Adrenal gland (tissue), 9 donors: ENCODE measurements at regions not wholly inside any gene's neighbourhood (a gene's known extent, or its start where the extent isn't known, plus 50 kb on each side); places are given as distances from the start of the nearest gene placed in this dataset.

ENCODE experiments used
- DNase-seq, 7 donors: peaks; one replicate each; pipeline ENCODE4 v3.0.0-alpha.2; 2019 to 2020
- H3K27ac ChIP-seq, 5 donors: fragments of 200-600 bp; sonication (generic) in 4 of 5; 1 replicate in 3 of 5; 2 replicates in 2 of 5; pipeline versions ENCODE4 v1.5.1 to v1.8.0; 2016 to 2020; ENCODE audit warnings: mild to moderate bottlenecking in 1 of 5
- H3K27me3 ChIP-seq: fragments of 200-600 bp; 2 replicates; pipeline ENCODE4 v1.8.0; 2021
- H3K36me3 ChIP-seq, 2 donors: fragments of 200-600 bp; replicated peaks in 1 of 2; 1 replicate in 1 of 2; 2 replicates in 1 of 2; pipeline versions ENCODE4 v1.5.1 to v1.8.0; 2018 to 2022
- H3K4me1 ChIP-seq, 2 donors: fragments of 200-600 bp; replicated peaks in 1 of 2; 1 replicate in 1 of 2; 2 replicates in 1 of 2; pipeline versions ENCODE4 v1.5.1 to v1.8.0; 2018 to 2021
- H3K4me3 ChIP-seq, 4 donors: fragments of 200-600 bp; sonication (generic) in 3 of 4; one replicate each; pipeline ENCODE4 v1.5.1; 2016 to 2018
- H3K9me3 ChIP-seq, 3 donors: fragments of 200-600 bp; sonication (generic) in 1 of 3; replicated peaks in 1 of 3; 1 replicate in 2 of 3; 2 replicates in 1 of 3; pipeline versions ENCODE4 v1.5.1 to v1.8.0; 2016 to 2021
- POLR2A ChIP-seq, 2 donors: fragments of 450-650 bp; IDR thresholded peaks; one replicate each; pipeline ENCODE4 v1.6.1; 2017; ENCODE audit warnings: antibody characterized with exemption in 2 of 2, mild to moderate bottlenecking in 2 of 2, moderate library complexity in 1 of 2
- WGBS, 4 donors: extraction: QIAGEN DNeasy Blood & Tissue Kit in 2 of 4; methylation state at CpG; one replicate each; pipeline versions ENCODE4 v1.1.5 to v1.1.7; 2013 to 2017; 5-methylcytosine and 5-hydroxymethylcytosine counted together
- intact Hi-C, 2 donors: fragments of 100-400 bp; cut with DNase I; formaldehyde crosslinking; loops; one replicate each; pipeline versions ENCODE4 v1.14.1 to v1.15.0; 2022 to 2023
- TF ChIP-seq, protein P1 (sequence below), 6 experiments: fragments of 450-650 bp in 4 of 6; fragments of 200-600 bp in 2 of 6; sonication (generic) in 1 of 6; IDR thresholded peaks; 1 replicate in 5 of 6; 2 replicates in 1 of 6; pipeline versions ENCODE4 v1.5.1 to v1.8.0; 2016 to 2021; ENCODE audit warnings: antibody characterized with exemption in 6 of 6, mild to moderate bottlenecking in 2 of 6, moderate library complexity in 1 of 6
- donor health status: healthy with polysubstance abuse.
- donor health status: Bipolar disorder and iron deficiency.
- donor health status: DM: yes; HTN: yes; CAD: no.
- donor health status: DM: no; HTN: no; CAD: no.
- donor health status: DM: no; HTN: no; CAD: no.

DNA sequence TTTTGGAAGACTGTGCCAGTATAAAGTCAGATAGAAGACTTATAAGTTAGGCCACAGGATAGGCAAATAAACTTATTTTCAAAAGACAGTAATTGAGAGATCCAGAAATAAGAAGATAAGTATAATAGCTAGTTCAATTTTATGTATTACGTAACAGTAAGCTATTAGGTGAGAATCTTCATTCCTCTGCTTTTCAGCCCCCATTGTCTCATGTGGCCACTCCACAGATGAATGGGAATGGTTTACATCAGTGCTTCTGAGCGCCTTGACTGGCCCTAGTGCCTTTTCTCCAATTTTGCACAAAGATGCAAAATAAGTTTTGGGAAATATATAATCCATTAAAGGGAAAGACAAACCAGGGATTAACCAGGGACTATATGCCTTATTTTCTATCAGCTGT is 550.5 kb downstream of the MMUT start:
- Histone ChIP-seq H3K27me3 (no peaks in the 10 kb centered on the region), H3K9me3 (no peaks in the 10 kb centered on the region), H3K27ac (no peak overlapping the region), H3K36me3 (no peaks in the 10 kb centered on the region), H3K4me1 (no peaks in the 10 kb centered on the region), H3K4me3 (no peak overlapping the region)
- DNase-seq = no peak
- WGBS, 4 donors = 66 to 81% (median 79%) methylated on average over 2 of the region's 2 CpGs
- TF ChIP-seq, protein P1, sequence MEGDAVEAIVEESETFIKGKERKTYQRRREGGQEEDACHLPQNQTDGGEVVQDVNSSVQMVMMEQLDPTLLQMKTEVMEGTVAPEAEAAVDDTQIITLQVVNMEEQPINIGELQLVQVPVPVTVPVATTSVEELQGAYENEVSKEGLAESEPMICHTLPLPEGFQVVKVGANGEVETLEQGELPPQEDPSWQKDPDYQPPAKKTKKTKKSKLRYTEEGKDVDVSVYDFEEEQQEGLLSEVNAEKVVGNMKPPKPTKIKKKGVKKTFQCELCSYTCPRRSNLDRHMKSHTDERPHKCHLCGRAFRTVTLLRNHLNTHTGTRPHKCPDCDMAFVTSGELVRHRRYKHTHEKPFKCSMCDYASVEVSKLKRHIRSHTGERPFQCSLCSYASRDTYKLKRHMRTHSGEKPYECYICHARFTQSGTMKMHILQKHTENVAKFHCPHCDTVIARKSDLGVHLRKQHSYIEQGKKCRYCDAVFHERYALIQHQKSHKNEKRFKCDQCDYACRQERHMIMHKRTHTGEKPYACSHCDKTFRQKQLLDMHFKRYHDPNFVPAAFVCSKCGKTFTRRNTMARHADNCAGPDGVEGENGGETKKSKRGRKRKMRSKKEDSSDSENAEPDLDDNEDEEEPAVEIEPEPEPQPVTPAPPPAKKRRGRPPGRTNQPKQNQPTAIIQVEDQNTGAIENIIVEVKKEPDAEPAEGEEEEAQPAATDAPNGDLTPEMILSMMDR (IDR thresholded peaks at IDR 0.05) = no peak
- intact Hi-C loops = no loop called here

DNA sequence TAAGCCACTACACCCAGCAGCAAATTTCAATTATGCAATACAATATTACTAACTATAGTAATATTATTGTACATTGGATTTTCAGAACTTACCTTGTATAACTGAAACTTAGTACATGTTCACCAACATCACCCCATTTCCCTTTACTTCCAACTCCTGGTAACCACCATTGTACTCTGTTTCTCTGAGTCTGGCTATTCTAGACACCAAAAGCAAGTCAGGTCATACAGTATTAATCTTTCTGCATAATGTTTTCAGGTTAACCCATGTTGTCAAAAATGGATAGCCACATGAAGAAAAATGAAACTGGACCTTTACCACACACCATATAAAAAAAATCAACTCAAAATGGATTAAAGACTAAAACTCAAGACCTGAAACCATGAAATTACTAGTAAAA is 558.2 kb downstream of the MMUT start:
- intact Hi-C loops = no loop called here
- no peaks in the 10 kb centered on the region for H3K36me3 ChIP-seq

DNA sequence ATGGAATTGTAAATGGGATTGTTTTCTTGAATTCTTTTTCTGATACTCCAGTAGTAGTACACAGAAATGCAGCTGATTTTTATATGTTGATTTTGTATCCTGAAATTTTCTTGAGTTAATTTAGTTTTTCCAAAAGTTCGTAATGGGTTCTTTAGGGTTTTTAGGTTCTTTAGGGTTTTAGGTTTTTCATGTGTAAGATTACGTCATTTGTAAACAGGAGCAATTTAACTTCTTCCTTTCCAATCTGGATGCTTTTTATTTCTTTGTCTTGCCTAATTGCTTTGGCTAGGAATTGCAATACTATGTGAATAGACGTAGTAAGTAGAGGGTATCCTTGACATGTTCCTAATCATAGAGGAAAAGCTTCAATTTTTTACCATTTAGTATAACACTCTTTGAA is 568.6 kb downstream of the MMUT start:
- intact Hi-C loops = no loop called here
- H3K4me3 ChIP-seq = no peak overlapping the region
- DNase-seq = no peak
- 67 to 74% (median 68%) methylated on average over 3 of the region's 3 CpGs for WGBS, 4 donors
- H3K27me3 ChIP-seq = no peaks in the 10 kb centered on the region
- no peaks in the 10 kb centered on the region for H3K9me3 ChIP-seq
- H3K36me3 ChIP-seq = no peaks in the 10 kb centered on the region
- H3K27ac ChIP-seq = no peak overlapping the region
- H3K4me1 ChIP-seq = no peaks in the 10 kb centered on the region
- TF ChIP-seq POLR2A (IDR thresholded peaks at IDR 0.05) = no peak
- TF ChIP-seq, protein P1 (IDR thresholded peaks at IDR 0.05) = no peak

More for the DNA sequence above, 558.2 kb downstream of the MMUT start:
- no peaks in the 10 kb centered on the region for H3K27me3 ChIP-seq
- no peak for DNase-seq
- no peak for TF ChIP-seq POLR2A (IDR thresholded peaks at IDR 0.05)
- TF ChIP-seq, protein P1 (IDR thresholded peaks at IDR 0.05) = no peak
- no peaks in the 10 kb centered on the region for H3K4me1 ChIP-seq
- H3K9me3 ChIP-seq = no peaks in the 10 kb centered on the region
- no peak overlapping the region for H3K27ac ChIP-seq
- no peak overlapping the region for H3K4me3 ChIP-seq

DNA sequence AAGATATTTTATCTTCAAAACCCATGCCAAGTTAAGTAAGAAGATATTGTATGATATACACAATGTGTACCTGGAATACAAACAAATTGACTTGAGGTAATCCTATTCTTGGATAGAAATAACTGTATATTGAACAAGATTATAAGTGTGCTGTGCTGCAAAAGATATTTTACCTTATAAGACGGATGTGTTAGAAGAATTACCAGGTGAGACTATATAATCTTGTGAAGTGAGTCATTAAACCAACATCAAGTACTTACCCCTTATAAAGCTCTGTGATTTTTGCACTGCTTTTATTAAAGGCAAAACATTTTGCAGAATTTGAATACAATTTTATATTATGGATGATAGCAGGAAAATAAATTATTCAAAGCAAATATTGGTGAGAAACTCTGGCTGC is 570.0 kb downstream of the MMUT start:
- WGBS, 4 donors = 65 to 78% (median 73%) methylated on average over 1 of the region's 1 CpG

More for the DNA sequence above, 570.0 kb downstream of the MMUT start:
- intact Hi-C loops = no loop called here
- Histone ChIP-seq H3K36me3 (no peaks in the 10 kb centered on the region), H3K9me3 (no peaks in the 10 kb centered on the region), H3K4me1 (no peaks in the 10 kb centered on the region), H3K4me3 (no peak overlapping the region), H3K27me3 (no peaks in the 10 kb centered on the region), H3K27ac (no peak overlapping the region)
- TF ChIP-seq POLR2A (IDR thresholded peaks at IDR 0.05) = no peak
- TF ChIP-seq, protein P1 (IDR thresholded peaks at IDR 0.05) = no peak
- DNase-seq = no peak
